HG03066 (cell line): ENCODE measurements at regions not wholly inside any gene's neighbourhood (a gene's known extent, or its start where the extent isn't known, plus 50 kb on each side); places are given as distances from the start of the nearest gene placed in this dataset.

Experiments used
- ATAC-seq: cut with Tn5 transposase; IDR thresholded peaks from one replicate; pipeline ENCODE4 v1.9.1; 2021; ENCODE audit warnings: low read depth; ENCODE audit not compliant: unreplicated experiment

- ATAC-seq = no peak
Observed at GRCh38 chr3:180280555-180280954, 243.8 kb upstream of the PEX5L start.

GRCh38 chr3:180282386-180282785, 245.6 kb upstream of the PEX5L start:
- ATAC-seq = no peak

- no peak for ATAC-seq
Observed at GRCh38 chr3:180283251-180283650, 246.5 kb upstream of the PEX5L start.

GRCh38 chr3:180284331-180285110, 247.8 kb upstream of the PEX5L start:
- no peak for ATAC-seq

- ATAC-seq = no peak
Observed at GRCh38 chr3:180287703-180288102, 251.0 kb upstream of the PEX5L start.

GRCh38 chr3:180288816-180289215, 252.1 kb upstream of the PEX5L start:
- ATAC-seq = no peak

- no peak for ATAC-seq
Observed at GRCh38 chr3:180290300-180290699, 253.6 kb upstream of the PEX5L start.

GRCh38 chr3:180294282-180295027, 257.7 kb upstream of the PEX5L start:
- no peak for ATAC-seq

GRCh38 chr3:180295811-180296210, 259.1 kb upstream of the PEX5L start:
- no peak for ATAC-seq

GRCh38 chr3:180296971-180297370, 260.2 kb upstream of the PEX5L start:
- ATAC-seq = no peak

GRCh38 chr3:180306155-180306554, 269.4 kb upstream of the PEX5L start:
- no peak for ATAC-seq

- no peak for ATAC-seq
Observed at GRCh38 chr3:180306691-180307090, 270.0 kb upstream of the PEX5L start.

GRCh38 chr3:180311242-180311641, 274.5 kb upstream of the PEX5L start:
- ATAC-seq = no peak

GRCh38 chr3:180316321-180316720, 279.6 kb upstream of the PEX5L start:
- no peak for ATAC-seq

GRCh38 chr3:180319461-180319860, 282.5 kb upstream of the TTC14 start:
- ATAC-seq = no peak

GRCh38 chr3:180320631-180321030, 281.3 kb upstream of the TTC14 start:
- no peak for ATAC-seq

- no peak for ATAC-seq
Observed at GRCh38 chr3:180321534-180321933, 280.4 kb upstream of the TTC14 start.

- ATAC-seq = no peak
Observed at GRCh38 chr3:180322829-180323228, 279.1 kb upstream of the TTC14 start.

GRCh38 chr3:180324791-180325190, 277.2 kb upstream of the TTC14 start:
- no peak for ATAC-seq

- no peak for ATAC-seq
Observed at GRCh38 chr3:180325533-180325932, 276.4 kb upstream of the TTC14 start.

GRCh38 chr3:180325958-180326357, 276.0 kb upstream of the TTC14 start:
- ATAC-seq = no peak

- peak; percentile 68 for ATAC-seq
Observed at GRCh38 chr3:180329187-180329586, 272.8 kb upstream of the TTC14 start.
